Dendritic cell treated with granulocyte-macrophage colony-stimulating factor and Interleukin-4, amounts not matched to agents 40 ng/mL and 50 ng/mL, for 4 days (primary cell): ENCODE measurements at regions not wholly inside any gene's neighbourhood (a gene's known extent, or its start where the extent isn't known, plus 50 kb on each side); places are given as distances from the start of the nearest gene placed in this dataset.

Experiments
- H3K27ac Mint-ChIP-seq: one replicate; pipeline ENCODE4 v1.8.0; 2022; ENCODE audit warnings: mild to moderate bottlenecking, mixed read lengths
- H3K27me3 Mint-ChIP-seq: one replicate; pipeline ENCODE4 v1.8.0; 2022; ENCODE audit warnings: mild to moderate bottlenecking, mixed read lengths
- H3K36me3 Mint-ChIP-seq: one replicate; pipeline ENCODE4 v1.8.0; 2022; ENCODE audit warnings: low read depth, mixed read lengths
- H3K4me1 Mint-ChIP-seq: one replicate; pipeline ENCODE4 v1.8.0; 2022; ENCODE audit warnings: low read depth, mixed read lengths
- H3K4me3 Mint-ChIP-seq: one replicate; pipeline ENCODE4 v1.8.0; 2022; ENCODE audit warnings: mild to moderate bottlenecking, moderate library complexity, mixed read lengths
- H3K9me3 Mint-ChIP-seq: one replicate; pipeline ENCODE4 v1.8.0; 2022; ENCODE audit warnings: mixed read lengths
- intact Hi-C: fragments of 100-400 bp; cut with micrococcal nuclease; formaldehyde crosslinking; loops from one replicate; pipeline ENCODE4 v1.15.0; 2022

GRCh38 chr4:74670583-74670982, 123.7 kb downstream of the BTC start:
- Mint-ChIP-seq H3K4me3 (no peak overlapping the region), H3K4me1 (peaks cover 12% of the 10 kb centered on the region), H3K36me3 (no peaks in the 10 kb centered on the region), H3K27me3 (no peaks in the 10 kb centered on the region), H3K27ac (no peak overlapping the region), H3K9me3 (no peaks in the 10 kb centered on the region)
- intact Hi-C loops = loop anchor here (2.0 to 10.0 kb wide), 4 partner anchors 133 to 476 kb away; no protein-coding TSS in a partner anchor

- Mint-ChIP-seq H3K4me3 (no peak overlapping the region), H3K4me1 (peaks cover 11% of the 10 kb centered on the region), H3K36me3 (no peaks in the 10 kb centered on the region), H3K9me3 (no peaks in the 10 kb centered on the region), H3K27me3 (no peaks in the 10 kb centered on the region), H3K27ac (no peak overlapping the region)
- intact Hi-C loops = loop anchor here (1.0 to 10.0 kb wide), 5 partner anchors 134 to 476 kb away; no protein-coding TSS in a partner anchor
Measured at GRCh38 chr4:74671080-74671698, 123.1 kb downstream of the BTC start.

GRCh38 chr4:74674750-74675149, 119.6 kb downstream of the BTC start:
- H3K4me1 Mint-ChIP-seq = peaks cover 6% of the 10 kb centered on the region
- no peaks in the 10 kb centered on the region for H3K36me3 Mint-ChIP-seq
- H3K9me3 Mint-ChIP-seq = no peaks in the 10 kb centered on the region
- no peak overlapping the region for H3K4me3 Mint-ChIP-seq
- H3K27me3 Mint-ChIP-seq = no peaks in the 10 kb centered on the region
- intact Hi-C loops = loop anchor here (5.0 to 10.0 kb wide), 3 partner anchors 137 to 480 kb away; no protein-coding TSS in a partner anchor
- no peak overlapping the region for H3K27ac Mint-ChIP-seq

GRCh38 chr4:74675673-74676279, 118.5 kb downstream of the BTC start:
- Mint-ChIP-seq H3K4me3 (no peak overlapping the region), H3K27ac (no peak overlapping the region), H3K36me3 (no peaks in the 10 kb centered on the region), H3K9me3 (no peaks in the 10 kb centered on the region), H3K27me3 (no peaks in the 10 kb centered on the region), H3K4me1 (peaks cover 6% of the 10 kb centered on the region)
- intact Hi-C loops = loop anchor here (10.0 kb wide), 2 partner anchors 451 to 481 kb away; no protein-coding TSS in a partner anchor

- H3K9me3 Mint-ChIP-seq = no peaks in the 10 kb centered on the region
- H3K4me1 Mint-ChIP-seq = no peaks in the 10 kb centered on the region
- H3K27me3 Mint-ChIP-seq = no peaks in the 10 kb centered on the region
- no peak overlapping the region for H3K4me3 Mint-ChIP-seq
- no peak overlapping the region for H3K27ac Mint-ChIP-seq
- no peaks in the 10 kb centered on the region for H3K36me3 Mint-ChIP-seq
- intact Hi-C loops = no loop called here
Measured at GRCh38 chr4:74682567-74683359, 111.6 kb downstream of the BTC start.

GRCh38 chr4:74692972-74693371, 101.4 kb downstream of the BTC start:
- Mint-ChIP-seq H3K4me1 (no peaks in the 10 kb centered on the region), H3K27me3 (peaks cover 1% of the 10 kb centered on the region), H3K27ac (no peak overlapping the region), H3K36me3 (no peaks in the 10 kb centered on the region), H3K9me3 (no peaks in the 10 kb centered on the region), H3K4me3 (no peak overlapping the region)
- intact Hi-C loops = no loop called here
